ENCODE measurements at regions not wholly inside any gene's neighbourhood (a gene's known extent, or its start where the extent isn't known, plus 50 kb on each side); places are given as distances from the start of the nearest gene placed in this dataset.

GRCh38 chr2:30022444-30023071 lies 101.2 kb upstream of the ALK start:
- Histone ChIP-seq H3K27ac (ENCODE audit: insufficient read depth, low read depth, low read length) (no peak overlapping the region), H3K4me2 (ENCODE audit: insufficient read depth, low read length) (no peak overlapping the region), H3K9me3 (replicated peaks; ENCODE audit: control insufficient read depth, insufficient read depth, low read length) (no peaks in the 10 kb centered on the region), H2AFZ (ENCODE audit: low read depth, low read length) (no peak overlapping the region), H3K4me3 (replicated peaks in 1 of 3; ENCODE audit: insufficient read depth in 1 of 3, low read depth in 1 of 3, low read length in 3 of 3) (no peak overlapping the region), H3K4me1 (ENCODE audit: control insufficient read depth, extremely low read depth, insufficient read depth, low read length) (no peaks in the 10 kb centered on the region), H4K20me1 (replicated peaks; ENCODE audit: control insufficient read depth, extremely low read depth, insufficient read depth, low read length) (no peaks in the 10 kb centered on the region), H3K79me2 (ENCODE audit: control insufficient read depth, insufficient read depth, low read length) (no peaks in the 10 kb centered on the region), H3K36me3 (ENCODE audit: control insufficient read depth in 2 of 2, extremely low read depth in 1 of 2, insufficient read depth in 2 of 2, low read length in 2 of 2) (no peaks in the 10 kb centered on the region), H3K9me1 (replicated peaks; ENCODE audit: control insufficient read depth, extremely low read depth, insufficient read depth, low read length) (no peaks in the 10 kb centered on the region), H3K9ac (replicated peaks; ENCODE audit: extremely low read depth, insufficient read depth, low read length) (no peak overlapping the region), H3K27me3 (ENCODE audit: control insufficient read depth in 2 of 2, insufficient read depth in 2 of 2, low read length in 2 of 2) (no peaks in the 10 kb centered on the region)
- dilution Hi-C loops (cut with MboI; ENCODE audit: extremely low pct_ligation_motif_present, low sequenced_read_pairs) (no loop called here), intact Hi-C loops (cut with micrococcal nuclease) (no loop called here)
- no peak for TF ChIP-seq FOS (IDR thresholded peaks at IDR 0.05; ENCODE audit: borderline replicate concordance, insufficient read depth, low read length)
- no peak for TF ChIP-seq POLR2AphosphoS5 (IDR thresholded peaks at IDR 0.05; ENCODE audit: insufficient read depth, low read depth, low read length)
- TF ChIP-seq GATA2 (IDR thresholded peaks at IDR 0.05; ENCODE audit: insufficient read depth, insufficient read length, low read depth, low read length): no peak
- TF ChIP-seq, protein P1, sequence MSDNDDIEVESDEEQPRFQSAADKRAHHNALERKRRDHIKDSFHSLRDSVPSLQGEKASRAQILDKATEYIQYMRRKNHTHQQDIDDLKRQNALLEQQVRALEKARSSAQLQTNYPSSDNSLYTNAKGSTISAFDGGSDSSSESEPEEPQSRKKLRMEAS (IDR thresholded peaks at IDR 0.05; ENCODE audit: insufficient read depth, insufficient read length): no peak
- TF ChIP-seq CTCF (IDR thresholded peaks at IDR 0.05; ENCODE audit: extremely low read depth in 1 of 2, insufficient read depth in 1 of 2, low read depth in 1 of 2, low read length in 2 of 2): no peak
- no peak for TF ChIP-seq MYC (IDR thresholded peaks at IDR 0.05; ENCODE audit: low read depth, low read length)
- TF ChIP-seq POLR2A (IDR thresholded peaks at IDR 0.05; ENCODE audit: low read depth, low read length): no peak
- no peak for TF ChIP-seq JUN (IDR thresholded peaks at IDR 0.05; ENCODE audit: borderline replicate concordance, insufficient read depth, insufficient read length, low read depth)
- no peak for TF ChIP-seq EZH2 (IDR thresholded peaks at IDR 0.05; ENCODE audit: borderline replicate concordance, low read depth, low read length, severe bottlenecking)
- no peak for FAIRE-seq
- no peak for DNase-seq (ENCODE audit: low read depth, low spot score)
- BruUV-seq (replicated peaks): no TSS peak
- POLR2A ChIA-PET: no interaction called here
- CTCF ChIA-PET: no interaction called here

Measured in endothelial cell of umbilical vein (primary cell).